NCI-H2081 (cell line): ENCODE measurements at regions not wholly inside any gene's neighbourhood (a gene's known extent, or its start where the extent isn't known, plus 50 kb on each side); places are given as distances from the start of the nearest gene placed in this dataset.
A peak's percentile ranks its signal among the peaks of the same experiment; 100 is the strongest.

Experiments used
- DNase-seq, 2 experiments: peaks; one replicate each; lab custom pipeline; 2025; lab: John Stamatoyannopoulos, UW

DNA sequence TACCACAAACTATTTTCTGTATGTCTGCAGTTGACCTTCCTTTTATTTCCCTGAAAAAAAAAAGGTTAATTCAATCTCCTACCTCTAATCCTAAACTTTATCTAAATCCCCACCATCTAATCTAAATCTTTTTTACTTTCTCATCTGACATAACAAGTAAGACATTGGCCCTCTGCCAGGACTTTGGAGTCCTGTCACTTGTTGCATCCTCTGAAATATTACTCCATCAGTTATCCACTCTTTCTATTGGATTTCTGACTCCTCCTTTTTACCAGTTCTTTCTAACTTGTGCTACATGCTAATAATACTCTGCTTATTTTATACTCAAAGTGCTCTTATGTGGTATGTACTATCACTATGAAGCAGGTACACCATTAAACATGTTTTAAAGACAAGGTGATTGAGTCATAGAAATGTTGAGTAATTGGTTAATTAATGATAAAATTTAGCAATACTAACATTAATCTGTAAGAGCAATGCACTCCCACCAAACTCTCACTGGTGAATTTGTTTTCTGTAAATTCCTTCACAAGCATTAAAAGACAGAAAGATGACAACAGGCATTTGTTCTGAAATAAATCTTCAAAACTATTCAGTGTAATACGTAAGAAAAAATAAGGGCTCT lies 914.2 kb upstream of the RAG2 start:
- DNase-seq: no peak

DNA sequence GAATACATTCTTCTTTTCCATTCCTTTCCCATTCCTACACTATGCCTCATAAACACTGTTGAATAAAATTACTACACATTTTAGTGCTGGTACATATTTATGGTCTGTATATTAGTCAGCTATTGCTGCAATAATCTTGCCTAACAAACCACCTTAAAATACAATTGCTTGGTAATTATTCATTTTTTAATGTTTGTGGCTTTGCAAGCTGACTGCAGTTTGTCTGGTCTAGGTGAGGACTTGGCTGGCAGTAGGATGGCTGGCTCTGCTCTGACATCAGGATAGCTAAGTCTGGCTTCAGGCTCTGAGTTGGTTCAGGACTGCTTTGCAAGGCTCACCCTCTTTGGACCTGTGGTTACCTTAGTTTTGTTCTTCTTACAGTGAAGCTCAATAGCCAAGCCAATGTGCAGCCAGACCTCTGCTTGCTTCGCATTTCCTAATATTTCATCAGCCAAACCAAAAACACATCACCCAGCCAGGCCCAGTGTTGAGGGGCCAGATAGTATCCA lies 913.4 kb upstream of the RAG2 start:
- no peak for DNase-seq

DNA sequence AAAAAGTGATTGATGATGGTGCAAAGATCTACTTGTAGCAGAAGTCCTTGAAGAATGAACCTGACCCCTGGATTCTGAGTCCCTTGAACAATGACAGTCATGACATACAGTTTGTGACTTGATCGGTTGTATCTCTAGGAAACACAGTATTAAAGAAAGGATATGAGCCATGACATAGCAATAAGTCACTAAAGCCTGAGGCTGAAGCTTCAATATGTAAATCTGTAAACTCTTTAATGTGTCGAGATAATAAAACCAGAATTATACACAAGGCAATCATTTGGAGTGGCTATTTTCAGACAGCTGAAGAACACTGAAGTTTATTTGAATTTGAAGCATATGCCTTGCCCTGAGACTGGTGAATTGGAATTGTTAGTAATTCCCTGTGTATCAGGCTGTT lies 911.5 kb upstream of the RAG2 start:
- DNase-seq: no peak

DNA sequence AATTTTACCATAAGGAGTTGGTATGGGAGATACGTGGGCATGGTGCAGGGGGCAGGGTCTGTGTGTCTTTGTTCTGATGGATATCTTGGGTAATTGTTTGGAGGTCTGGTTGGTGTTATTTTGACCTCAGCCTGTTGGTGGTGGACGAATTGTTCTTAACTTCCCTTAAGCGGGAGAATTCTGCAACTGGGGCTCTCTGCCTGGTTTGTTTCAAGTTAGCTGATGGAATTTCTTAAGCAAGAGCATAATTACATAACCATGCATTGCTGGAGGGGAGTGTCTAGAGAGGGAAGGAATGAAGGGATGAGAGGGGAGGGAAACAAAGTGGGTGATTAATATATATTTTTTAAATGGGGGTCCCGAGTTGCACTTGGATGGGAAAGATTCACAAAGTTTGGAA lies 908.5 kb upstream of the RAG2 start:
- DNase-seq: no peak

DNA sequence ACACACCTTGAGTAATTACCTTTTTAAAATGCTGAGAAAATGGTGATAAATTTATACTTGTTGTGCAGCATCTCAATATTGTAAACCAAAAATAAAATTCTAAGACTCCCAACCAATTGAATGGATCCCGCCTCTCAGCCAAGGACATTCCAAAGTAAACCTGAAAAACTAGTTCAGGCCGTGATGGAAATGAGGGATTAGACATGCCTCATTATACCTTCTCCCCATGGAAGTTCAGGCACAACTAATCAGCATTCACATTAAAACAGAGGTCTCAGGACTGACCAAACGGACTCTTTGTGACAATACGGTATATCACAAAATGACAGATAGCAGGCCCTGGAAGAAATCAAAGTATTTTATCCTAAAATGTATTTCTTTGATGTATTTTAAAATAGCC lies 907.4 kb upstream of the RAG2 start:
- no peak for DNase-seq

DNA sequence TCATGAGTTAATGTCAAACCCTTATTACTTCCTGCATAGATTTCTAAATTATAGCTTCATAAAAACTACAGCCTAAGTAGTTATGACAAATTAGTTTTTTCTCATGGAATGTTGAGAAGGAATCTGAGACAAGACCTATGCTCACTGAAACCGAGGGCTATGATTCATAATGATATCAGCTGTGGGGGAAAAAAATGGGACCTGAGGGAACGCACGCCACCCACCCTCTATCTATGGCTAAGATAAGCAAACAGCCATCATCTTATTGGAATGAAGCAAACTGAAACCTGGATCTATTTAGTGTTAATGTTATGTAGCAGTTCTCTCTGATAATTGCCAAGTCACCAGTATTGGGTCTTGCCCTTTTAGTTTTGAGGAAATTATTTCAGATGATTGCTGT lies 906.9 kb upstream of the RAG2 start:
- no peak for DNase-seq

DNA sequence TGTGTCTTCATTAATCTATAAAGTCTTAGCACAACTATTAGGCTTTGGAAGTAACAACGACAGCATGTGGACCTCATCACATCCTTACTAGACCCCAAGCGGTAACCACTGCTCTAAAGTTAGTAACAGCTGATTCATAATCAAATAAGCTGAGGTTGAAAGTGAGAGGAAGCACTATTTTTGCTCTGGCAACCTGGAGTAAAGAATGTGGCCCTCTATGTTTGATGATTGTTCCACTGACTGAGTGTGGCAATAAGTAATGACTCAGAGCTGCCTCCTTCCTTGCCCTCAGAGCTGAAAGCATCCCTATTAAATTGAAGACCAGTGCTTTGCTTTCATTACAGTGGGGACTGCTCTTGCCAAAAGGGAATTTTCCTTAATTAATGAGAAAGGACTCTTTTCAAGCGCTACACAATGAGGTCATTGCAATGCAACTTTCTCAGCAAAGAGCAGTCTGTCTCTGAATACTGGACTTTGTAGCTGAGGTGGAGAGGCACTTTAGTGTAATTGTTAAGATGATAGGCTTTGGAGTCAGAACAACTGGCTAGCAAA lies 906.1 kb upstream of the RAG2 start:
- DNase-seq: no peak

DNA sequence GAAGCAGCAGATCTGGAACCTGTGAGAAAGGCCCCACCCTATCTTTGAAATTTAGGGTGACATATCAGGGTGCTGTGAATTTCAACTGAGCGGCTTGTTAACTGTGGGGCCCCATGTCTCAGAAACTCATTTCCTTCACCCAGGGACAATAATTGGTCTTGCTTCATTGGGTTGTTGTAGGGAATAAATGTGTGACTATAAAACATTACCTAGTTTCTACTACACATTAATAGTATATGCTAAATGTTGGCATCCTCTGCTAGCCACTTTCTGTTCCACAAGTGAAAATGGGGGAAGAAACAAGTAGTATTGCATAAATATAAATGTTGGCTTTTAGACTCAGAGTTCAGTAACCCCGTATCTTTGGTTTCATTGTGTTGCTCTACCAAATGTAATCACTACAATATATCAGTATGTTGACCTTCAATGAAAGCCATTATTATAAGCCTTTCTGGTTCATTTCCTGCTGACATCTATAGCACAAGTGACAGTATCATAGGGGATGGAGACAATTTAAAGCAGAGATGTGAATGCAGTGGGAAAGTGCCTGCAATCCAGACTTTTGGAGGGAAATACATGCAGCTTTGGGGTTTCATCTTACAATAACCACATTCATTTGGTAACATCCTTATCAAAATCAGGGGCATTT lies 905.5 kb upstream of the RAG2 start:
- no peak for DNase-seq

DNA sequence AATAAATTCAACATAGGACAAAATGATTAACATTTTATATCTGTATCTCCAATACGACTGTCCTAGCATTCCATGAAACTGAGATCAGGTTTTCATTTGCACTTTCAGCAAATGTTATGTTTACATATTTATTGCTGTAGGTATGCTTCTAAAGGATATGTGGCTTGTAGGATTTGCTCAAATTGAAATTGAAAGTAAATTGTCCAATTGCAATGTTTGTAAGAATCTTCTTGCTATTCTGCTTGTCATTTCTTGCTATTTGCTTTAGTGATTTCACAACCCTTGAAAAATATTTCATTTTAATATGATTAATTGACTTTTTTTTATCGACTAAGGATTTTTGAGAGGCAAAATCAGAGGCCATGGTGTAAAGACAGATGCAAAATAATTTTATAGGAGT lies 904.2 kb upstream of the RAG2 start:
- no peak for DNase-seq

DNA sequence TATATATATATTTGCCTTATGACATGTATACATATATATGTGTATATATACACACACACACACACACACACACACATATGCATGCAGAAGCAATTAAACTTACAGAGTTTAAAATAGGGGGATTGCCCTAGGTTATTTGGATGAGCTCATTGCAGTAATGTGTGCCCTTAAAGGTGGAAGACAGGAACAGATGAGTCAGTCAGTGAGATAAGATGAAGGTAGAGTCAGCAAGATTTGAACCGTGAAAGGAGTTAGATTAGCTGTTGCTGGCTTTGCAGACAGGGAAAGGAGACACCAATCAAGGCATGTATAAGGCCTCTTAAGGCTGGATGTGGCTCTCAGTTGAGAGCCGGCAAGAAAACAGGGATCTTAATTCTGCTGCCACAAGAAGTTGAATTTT lies 902.4 kb upstream of the RAG2 start:
- DNase-seq: no peak

DNA sequence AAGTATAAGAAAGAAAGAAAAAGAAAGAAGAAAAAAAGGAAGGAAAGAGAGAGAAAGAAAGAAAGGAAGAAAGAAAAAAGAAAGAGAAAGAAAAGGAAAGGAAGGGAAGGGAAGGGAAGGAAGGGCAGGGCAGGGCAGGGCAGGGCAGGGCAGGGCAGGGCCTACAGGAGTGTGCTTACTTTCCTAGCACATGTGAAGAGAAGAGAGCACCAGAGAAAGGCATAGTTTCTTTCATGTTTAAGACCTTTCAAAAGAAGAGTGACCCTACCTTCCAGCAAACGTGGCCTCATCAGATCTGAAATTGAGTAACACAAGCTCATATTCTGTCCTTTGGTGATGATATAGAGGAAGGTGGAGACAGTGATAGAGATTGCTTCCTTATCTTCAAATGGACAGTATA lies 899.3 kb upstream of the RAG2 start:
- DNase-seq: no peak

DNA sequence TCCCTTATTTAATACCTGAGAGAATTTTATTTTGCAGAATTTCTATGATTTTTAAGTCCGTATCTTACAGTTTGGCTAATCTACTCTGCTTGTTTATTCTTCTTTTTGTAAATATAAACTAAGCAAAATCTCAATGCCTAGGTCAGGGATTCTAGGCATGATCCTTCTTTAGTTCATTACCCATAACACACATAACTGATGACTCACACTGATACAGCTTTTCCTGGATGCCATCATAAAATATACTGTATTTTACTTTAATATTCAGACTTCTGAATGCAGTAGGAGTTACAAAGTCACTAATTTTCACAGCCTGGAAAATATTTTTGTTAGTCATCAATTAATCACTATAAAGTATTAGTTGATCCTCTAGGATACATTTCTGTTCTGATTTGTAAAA lies 898.2 kb upstream of the RAG2 start:
- no peak for DNase-seq

DNA sequence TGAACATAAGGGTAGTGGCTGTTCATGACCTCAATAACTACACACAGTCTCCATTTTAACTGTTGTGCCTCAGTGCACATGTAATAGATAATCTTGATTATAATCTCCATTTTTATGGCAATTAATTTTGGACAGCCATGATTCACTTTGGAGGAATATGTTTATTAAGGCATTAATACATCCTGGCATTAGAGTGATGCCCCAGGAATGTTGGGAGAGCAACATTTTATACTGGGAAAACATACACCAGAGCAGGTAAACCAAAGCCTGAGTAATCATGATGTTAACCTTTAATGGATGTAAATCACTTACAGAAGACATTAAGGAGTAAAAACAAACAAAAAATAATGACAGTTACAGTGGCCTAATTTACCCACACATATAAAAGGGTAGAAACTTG lies 886.3 kb upstream of the RAG2 start:
- DNase-seq: no peak

DNA sequence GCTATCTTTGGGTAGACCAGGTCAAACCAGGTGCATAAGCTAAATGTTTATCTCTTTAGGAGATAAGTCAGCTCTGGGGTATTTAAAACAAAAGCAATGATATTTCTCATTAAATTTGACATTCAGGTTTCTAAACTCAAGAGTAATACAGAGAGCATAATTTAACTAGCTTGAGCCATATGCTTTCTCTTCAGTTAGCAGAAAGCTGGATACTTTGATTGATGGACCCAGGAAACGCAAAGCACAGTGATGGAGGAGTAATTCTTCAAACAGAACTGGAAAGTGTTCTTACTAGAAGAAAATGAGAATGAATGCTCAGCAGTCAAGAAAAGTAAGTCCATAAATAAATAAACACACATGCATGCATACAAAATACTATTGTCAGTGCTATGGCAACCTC lies 885.7 kb upstream of the RAG2 start:
- no peak for DNase-seq

DNA sequence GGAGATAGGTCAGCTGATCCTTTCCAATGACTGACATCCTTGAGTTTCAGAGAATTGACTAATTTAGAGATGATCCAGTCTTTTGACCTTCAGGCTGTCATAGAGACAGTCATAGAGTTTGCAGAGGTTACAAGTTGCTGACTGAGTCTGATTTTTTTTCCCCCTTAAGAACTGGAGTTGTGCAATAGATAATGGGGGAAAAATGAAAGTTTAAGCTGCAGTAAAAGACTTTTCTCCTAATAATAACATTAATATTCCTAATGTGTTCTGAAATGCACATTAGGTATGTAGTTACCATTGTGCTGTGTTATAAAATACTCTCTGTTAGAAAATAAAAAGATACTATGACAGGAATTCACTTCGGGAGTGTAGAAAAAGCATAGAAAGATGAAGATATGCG lies 876.9 kb upstream of the RAG2 start:
- DNase-seq: no peak

DNA sequence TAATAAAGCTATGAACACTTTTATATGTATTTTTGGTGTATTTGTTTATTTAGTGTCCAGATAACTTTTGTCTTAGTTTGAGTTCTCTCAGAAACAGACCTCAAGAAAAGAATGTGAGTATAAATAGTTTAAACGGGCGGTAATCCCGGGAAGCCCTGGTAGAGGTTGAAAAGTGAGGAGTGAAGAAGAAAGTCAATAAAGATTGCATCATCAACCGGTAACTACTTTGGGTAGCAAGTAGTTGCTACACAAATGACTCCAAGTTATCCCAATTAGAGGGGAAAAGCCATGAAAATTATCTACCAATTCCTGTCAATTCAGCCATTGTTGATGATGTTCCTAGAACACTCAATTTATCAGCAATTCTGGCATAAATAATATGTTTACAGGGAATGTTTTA lies 870.3 kb upstream of the RAG2 start:
- no peak for DNase-seq

DNA sequence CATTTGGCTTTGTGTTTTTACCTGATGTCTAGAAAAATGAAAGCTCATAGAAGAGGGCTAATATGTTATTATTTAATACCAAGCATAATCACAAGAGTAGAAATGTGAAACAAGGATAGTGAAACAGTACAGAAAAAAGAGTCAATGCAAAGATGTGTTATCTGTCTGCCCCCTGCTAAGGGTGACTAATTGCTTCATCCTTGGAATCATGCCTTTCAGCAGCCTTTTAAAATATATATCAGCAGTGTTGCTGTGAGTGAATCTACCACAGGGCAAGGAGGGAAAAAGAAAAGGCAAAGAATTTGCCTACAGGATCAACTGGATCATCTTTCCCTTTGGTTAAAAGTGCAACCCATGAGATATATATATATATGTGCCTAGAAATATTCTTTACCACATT lies 867.2 kb upstream of the RAG2 start:
- DNase-seq: no peak

DNA sequence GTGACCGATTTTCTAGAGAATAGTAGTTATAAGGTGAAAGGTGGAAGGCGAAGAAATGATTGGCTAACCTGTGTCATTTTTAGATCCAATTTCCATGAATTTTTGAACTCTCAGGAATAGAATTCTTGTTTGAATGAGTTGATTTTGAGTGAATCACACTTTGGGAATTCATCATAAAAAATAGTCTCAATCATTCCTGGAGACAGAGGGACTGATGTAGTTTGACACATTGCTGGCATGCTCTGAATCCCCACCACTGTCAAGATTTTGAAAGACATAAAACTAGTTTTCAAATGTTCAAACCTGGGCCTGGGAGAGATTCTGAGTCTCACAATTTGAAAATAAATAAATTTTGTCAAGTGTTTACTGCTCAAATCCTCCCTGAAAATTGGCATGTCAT lies 861.4 kb upstream of the RAG2 start:
- no peak for DNase-seq

DNA sequence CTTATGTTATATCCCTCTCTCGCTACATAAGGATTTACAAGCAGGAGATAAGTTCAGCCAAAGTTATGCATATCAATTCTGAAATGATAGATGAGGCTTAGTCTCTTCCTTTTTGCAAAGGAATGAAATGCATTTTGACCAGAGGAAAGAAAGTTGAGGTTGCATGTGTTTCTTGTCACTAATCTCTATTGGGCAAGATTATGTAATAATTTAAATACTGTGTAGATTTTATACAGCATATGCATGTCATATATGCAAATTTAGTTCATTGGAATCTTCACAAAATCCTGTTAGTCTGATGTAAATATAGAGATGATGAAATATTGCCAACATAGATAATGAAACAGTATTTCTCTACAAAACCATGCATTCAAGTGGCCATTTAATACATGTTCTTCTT lies 858.7 kb upstream of the RAG2 start:
- no peak for DNase-seq

DNA sequence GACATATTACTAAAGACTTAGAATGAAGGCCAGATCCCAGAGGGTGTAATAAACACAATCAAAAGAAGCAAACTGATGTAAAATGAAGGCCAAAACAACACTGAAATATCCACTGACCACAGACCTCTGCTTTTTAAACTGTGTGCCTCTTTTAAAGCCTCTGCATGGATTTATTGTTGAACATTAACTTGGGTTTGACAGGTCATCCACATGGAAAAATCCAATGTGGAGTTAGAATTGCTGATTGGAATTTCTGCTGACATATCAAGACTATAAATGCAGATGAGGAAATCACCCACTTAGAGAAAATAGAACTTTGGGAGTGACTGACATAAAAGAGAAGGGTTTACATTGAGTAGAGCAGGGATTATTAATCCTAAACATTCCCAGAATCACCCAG lies 853.9 kb upstream of the RAG2 start:
- DNase-seq: no peak

DNA sequence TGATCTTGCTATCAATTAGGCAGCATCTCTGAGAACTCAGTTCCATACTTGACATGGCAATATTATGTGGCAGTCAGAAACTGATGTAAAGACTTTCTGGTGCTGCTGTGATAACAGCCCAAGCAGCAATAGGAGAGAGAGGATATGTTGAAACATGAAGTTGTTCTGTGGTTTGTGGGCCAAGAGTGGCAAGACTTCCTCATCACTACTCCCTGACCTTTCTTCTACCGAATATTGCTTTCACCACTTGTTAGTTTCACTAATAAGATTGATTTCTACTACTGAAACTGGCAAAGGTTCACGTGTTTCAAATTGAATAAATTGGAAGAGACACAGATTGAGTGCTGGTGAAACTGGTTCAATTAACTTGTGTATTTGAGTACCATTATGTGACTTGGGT lies 852.6 kb upstream of the RAG2 start:
- no peak for DNase-seq

DNA sequence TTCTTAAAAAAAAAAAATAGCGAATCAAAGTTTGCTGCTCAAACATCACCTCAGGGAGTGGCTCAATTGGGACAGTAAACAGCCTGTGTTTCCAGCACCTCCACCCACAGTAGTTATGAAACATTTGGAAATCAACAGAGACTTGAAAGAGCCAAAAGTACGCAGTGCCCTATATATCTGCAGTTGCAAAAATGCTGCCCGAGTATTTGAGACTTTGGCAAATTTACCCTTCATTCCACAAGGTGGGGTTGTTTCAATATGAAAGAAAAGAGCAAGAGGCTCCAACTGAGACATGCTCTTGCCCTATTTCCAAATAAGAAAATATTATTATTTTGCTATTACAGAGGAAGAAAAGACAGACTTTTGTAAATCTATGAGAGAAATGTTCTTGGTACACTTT lies 851.1 kb upstream of the RAG2 start:
- peak in 1 of 2 experiments; percentile 8 for DNase-seq

DNA sequence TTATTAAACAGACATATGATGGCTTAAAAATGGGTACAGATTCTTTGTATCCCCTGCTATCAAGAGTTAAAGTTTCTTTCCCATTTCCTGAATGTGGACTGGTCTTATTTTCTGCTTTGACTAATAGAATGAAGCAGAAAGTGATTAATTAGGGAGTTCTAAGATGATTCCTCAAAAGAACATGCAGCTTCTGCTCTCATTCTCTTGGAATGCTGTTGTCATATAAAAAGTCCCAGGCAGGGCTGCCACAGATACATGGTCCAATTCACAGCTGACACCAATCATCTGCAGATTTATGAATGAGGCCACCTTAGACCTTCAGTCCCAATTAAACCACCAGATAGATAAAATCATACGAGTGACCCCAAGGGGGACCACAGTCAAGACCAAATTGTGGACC lies 844.5 kb upstream of the RAG2 start:
- DNase-seq: no peak
